H9 (cell line): ENCODE measurements at regions not wholly inside any gene's neighbourhood (a gene's known extent, or its start where the extent isn't known, plus 50 kb on each side); places are given as distances from the start of the nearest gene placed in this dataset.

Source experiments
- DNase-seq: peaks from one replicate; pipeline ENCODE4 v3.0.0-alpha.2; 2017
- H2AFZ ChIP-seq: one replicate; pipeline ENCODE4 v1.6.1; 2013; ENCODE audit warnings: mild to moderate bottlenecking, low read length, control low read depth, moderate library complexity
- H2AK5ac ChIP-seq: 2 replicates; pipeline ENCODE4 v1.6.1; 2013; ENCODE audit warnings: low read length, control low read depth, mixed read lengths; ENCODE audit not compliant: insufficient read length
- H2BK120ac ChIP-seq: one replicate; pipeline ENCODE4 v1.6.1; 2013; ENCODE audit warnings: low read depth, mild to moderate bottlenecking, low read length, control low read depth, inconsistent platforms; ENCODE audit not compliant: poor library complexity, severe bottlenecking
- H2BK12ac ChIP-seq: 2 replicates; pipeline ENCODE4 v1.6.1; 2013; ENCODE audit warnings: low read length, control low read depth, mixed read lengths, low read depth; ENCODE audit not compliant: insufficient read length
- H2BK15ac ChIP-seq: 2 replicates; pipeline ENCODE4 v1.6.1; 2013; ENCODE audit warnings: low read depth, low read length, control low read depth
- H2BK20ac ChIP-seq: one replicate; pipeline ENCODE4 v1.6.1; 2013; ENCODE audit warnings: low read depth, mild to moderate bottlenecking, low read length, control low read depth, inconsistent platforms; ENCODE audit not compliant: poor library complexity, severe bottlenecking
- H2BK5ac ChIP-seq: 2 replicates; pipeline ENCODE4 v1.6.1; 2013; ENCODE audit warnings: low read length, control low read depth, mixed read lengths; ENCODE audit not compliant: insufficient read length
- H3K14ac ChIP-seq: 2 replicates; pipeline ENCODE4 v1.6.1; 2013; ENCODE audit warnings: low read length, control low read depth; ENCODE audit not compliant: insufficient read depth
- H3K18ac ChIP-seq: 2 replicates; pipeline ENCODE4 v1.6.1; 2013; ENCODE audit warnings: low read depth, mild to moderate bottlenecking, mixed read lengths, low read length, control low read depth; ENCODE audit not compliant: insufficient read length
- H3K23ac ChIP-seq: 2 replicates; pipeline ENCODE4 v1.6.1; 2013; ENCODE audit warnings: low read length, control low read depth, mixed read lengths, low read depth; ENCODE audit not compliant: insufficient read length
- H3K23me2 ChIP-seq: 2 replicates; pipeline ENCODE4 v1.6.1; 2013; ENCODE audit warnings: low read depth, mild to moderate bottlenecking, mixed read lengths, low read length, control low read depth; ENCODE audit not compliant: insufficient read length, poor library complexity, severe bottlenecking
- H3K27ac ChIP-seq: 2 replicates; pipeline ENCODE4 v1.5.1; 2013; ENCODE audit warnings: low read length, control low read depth, mixed read lengths, low read depth; ENCODE audit not compliant: insufficient read length
- H3K27me3 ChIP-seq: 2 replicates; pipeline ENCODE4 v1.6.1; 2013; ENCODE audit warnings: low read length, control low read depth, inconsistent platforms; ENCODE audit not compliant: insufficient read depth
- H3K4ac ChIP-seq: 2 replicates; pipeline ENCODE4 v1.6.1; 2013; ENCODE audit warnings: low read depth, mild to moderate bottlenecking, control low read depth, inconsistent platforms, low read length, moderate library complexity
- H3K4me1 ChIP-seq: 2 replicates; pipeline ENCODE4 v1.6.1; 2013; ENCODE audit warnings: low read length, control low read depth, inconsistent platforms; ENCODE audit not compliant: insufficient read depth
- H3K4me2 ChIP-seq: 2 replicates; pipeline ENCODE4 v1.6.1; 2013; ENCODE audit warnings: low read length, control low read depth, mixed read lengths; ENCODE audit not compliant: insufficient read length, insufficient read depth
- H3K56ac ChIP-seq: 2 replicates; pipeline ENCODE4 v1.6.1; 2013; ENCODE audit warnings: low read depth, mild to moderate bottlenecking, mixed read lengths, low read length, control low read depth; ENCODE audit not compliant: insufficient read length
- H3K79me1 ChIP-seq: 2 replicates; pipeline ENCODE4 v1.6.1; 2013; ENCODE audit warnings: low read depth, mild to moderate bottlenecking, moderate library complexity, low read length, control low read depth, inconsistent platforms; ENCODE audit not compliant: insufficient read depth, poor library complexity, severe bottlenecking
- H3K79me2 ChIP-seq: 2 replicates; pipeline ENCODE4 v1.6.1; 2013; ENCODE audit warnings: low read length, control low read depth, inconsistent platforms; ENCODE audit not compliant: insufficient read depth
- H3K9ac ChIP-seq: 2 replicates; pipeline ENCODE4 v1.6.1; 2013; ENCODE audit warnings: low read length, control low read depth, mixed read lengths; ENCODE audit not compliant: insufficient read length; ENCODE audit errors: extremely low read depth
- H3K9me3 ChIP-seq: one replicate; pipeline ENCODE4 v1.6.1; 2013; ENCODE audit warnings: low read depth, low read length, inconsistent platforms; ENCODE audit not compliant: control insufficient read depth
- H3T11ph ChIP-seq: one replicate; pipeline ENCODE4 v1.6.1; 2013; ENCODE audit warnings: mild to moderate bottlenecking, low read length, control low read depth, inconsistent platforms
- H4K20me1 ChIP-seq: one replicate; pipeline ENCODE4 v1.6.1; 2013; ENCODE audit not compliant: control insufficient read depth, insufficient read length, insufficient read depth
- H4K5ac ChIP-seq: 2 replicates; pipeline ENCODE4 v1.6.1; 2013; ENCODE audit warnings: low read depth, mild to moderate bottlenecking, mixed read lengths, low read length, control low read depth; ENCODE audit not compliant: insufficient read length
- H4K8ac ChIP-seq: replicated peaks from 2 replicates; pipeline ENCODE4 v1.6.1; 2013; ENCODE audit warnings: low read length, control low read depth, mixed read lengths, low read depth; ENCODE audit not compliant: insufficient read length
- H4K91ac ChIP-seq: 2 replicates; pipeline ENCODE4 v1.6.1; 2013; ENCODE audit warnings: low read depth, mild to moderate bottlenecking, moderate library complexity, mixed read lengths, low read length, control low read depth; ENCODE audit not compliant: insufficient read length
- H3K27ac Mint-ChIP-seq, 3 experiments: 2 replicates in 2 of 3; 3 replicates in 1 of 3; pipeline ENCODE4 v1.8.0; 2020 to 2021; ENCODE audit warnings: mixed read lengths in 3 of 3, mild to moderate bottlenecking in 1 of 3, moderate library complexity in 1 of 3
- H3K27me3 Mint-ChIP-seq: 2 replicates; pipeline ENCODE4 v1.8.0; 2021; ENCODE audit warnings: low read depth, mild to moderate bottlenecking, moderate library complexity, mixed read lengths
- H3K36me3 Mint-ChIP-seq, 3 experiments: 2 replicates in 2 of 3; 3 replicates in 1 of 3; pipeline ENCODE4 v1.8.0; 2020 to 2021; ENCODE audit warnings: low read depth in 3 of 3, mixed read lengths in 3 of 3; ENCODE audit not compliant: insufficient read depth in 1 of 3
- H3K4me1 Mint-ChIP-seq, 2 experiments: 2 replicates each; pipeline ENCODE4 v1.8.0; 2020; ENCODE audit warnings: mixed read lengths in 2 of 2
- H3K4me3 Mint-ChIP-seq, 2 experiments: 2 replicates in 1 of 2; 3 replicates in 1 of 2; pipeline ENCODE4 v1.8.0; 2020 to 2021; ENCODE audit warnings: mild to moderate bottlenecking in 2 of 2, mixed read lengths in 2 of 2, moderate library complexity in 1 of 2
- H3K9me3 Mint-ChIP-seq, 2 experiments: 2 replicates in 1 of 2; 3 replicates in 1 of 2; pipeline ENCODE4 v1.8.0; 2020; ENCODE audit warnings: mild to moderate bottlenecking in 2 of 2, mixed read lengths in 2 of 2, moderate library complexity in 1 of 2
- WGBS: extraction: QIAGEN DNeasy Blood & Tissue Kit; methylation state at CpG from one replicate; pipeline ENCODE4 v1.1.7; 2013; ENCODE audit warnings: missing lambda C conversion rate, low lambda C conversion rate, mixed read lengths; ENCODE audit not compliant: insufficient read length; ENCODE audit errors: extremely low coverage; 5-methylcytosine and 5-hydroxymethylcytosine counted together
- TF ChIP-seq, protein P1 (sequence below): fragments of 200-600 bp; sonication (generic); conservative IDR thresholded peaks from 3 replicates; pipeline ENCODE4 v1.8.0; 2021; ENCODE audit warnings: antibody characterized with exemption, mild to moderate bottlenecking

GRCh38 chrX:26558719-26559386, 342.9 kb downstream of the MAGEB5 start:
- H3K4me2 ChIP-seq: no peak overlapping the region
- H2AFZ ChIP-seq: no peak overlapping the region
- no peaks in the 10 kb centered on the region for H3K79me1 ChIP-seq
- H3K4me3 Mint-ChIP-seq: no peak overlapping the region
- H4K20me1 ChIP-seq: no peaks in the 10 kb centered on the region
- H3K9me3 ChIP-seq: no peaks in the 10 kb centered on the region
- TF ChIP-seq, protein P1, sequence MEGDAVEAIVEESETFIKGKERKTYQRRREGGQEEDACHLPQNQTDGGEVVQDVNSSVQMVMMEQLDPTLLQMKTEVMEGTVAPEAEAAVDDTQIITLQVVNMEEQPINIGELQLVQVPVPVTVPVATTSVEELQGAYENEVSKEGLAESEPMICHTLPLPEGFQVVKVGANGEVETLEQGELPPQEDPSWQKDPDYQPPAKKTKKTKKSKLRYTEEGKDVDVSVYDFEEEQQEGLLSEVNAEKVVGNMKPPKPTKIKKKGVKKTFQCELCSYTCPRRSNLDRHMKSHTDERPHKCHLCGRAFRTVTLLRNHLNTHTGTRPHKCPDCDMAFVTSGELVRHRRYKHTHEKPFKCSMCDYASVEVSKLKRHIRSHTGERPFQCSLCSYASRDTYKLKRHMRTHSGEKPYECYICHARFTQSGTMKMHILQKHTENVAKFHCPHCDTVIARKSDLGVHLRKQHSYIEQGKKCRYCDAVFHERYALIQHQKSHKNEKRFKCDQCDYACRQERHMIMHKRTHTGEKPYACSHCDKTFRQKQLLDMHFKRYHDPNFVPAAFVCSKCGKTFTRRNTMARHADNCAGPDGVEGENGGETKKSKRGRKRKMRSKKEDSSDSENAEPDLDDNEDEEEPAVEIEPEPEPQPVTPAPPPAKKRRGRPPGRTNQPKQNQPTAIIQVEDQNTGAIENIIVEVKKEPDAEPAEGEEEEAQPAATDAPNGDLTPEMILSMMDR: no peak
- no peak overlapping the region for H3K9ac ChIP-seq
- no peak overlapping the region for H3K18ac ChIP-seq
- H3K4me1 Mint-ChIP-seq: peaks cover 0 to 4% of the 10 kb centered on the region in 2 experiments; a peak in 2 of 4 replicates
- H4K91ac ChIP-seq: no peak overlapping the region
- H3K23ac ChIP-seq: no peak overlapping the region
- H2BK12ac ChIP-seq: no peak overlapping the region
- no peaks in the 10 kb centered on the region for H3K27me3 Mint-ChIP-seq
- H3K4ac ChIP-seq: no peak overlapping the region
- H3K23me2 ChIP-seq: no peaks in the 10 kb centered on the region
- no CpG with 5 or more reads among the region's 29 CpGs for WGBS
- no peak overlapping the region for H4K5ac ChIP-seq
- H2AK5ac ChIP-seq: no peak overlapping the region
- no peak overlapping the region for H2BK5ac ChIP-seq
- H3K9me3 Mint-ChIP-seq: peaks cover 56 to 60% of the 10 kb centered on the region in 2 experiments
- H3K4me1 ChIP-seq: no peaks in the 10 kb centered on the region
- H3K56ac ChIP-seq: no peak overlapping the region
- no peak overlapping the region for H2BK15ac ChIP-seq
- H3K14ac ChIP-seq: no peak overlapping the region
- H3T11ph ChIP-seq: no peak overlapping the region
- H2BK20ac ChIP-seq: no peak overlapping the region
- H3K27ac ChIP-seq: no peak overlapping the region
- H3K27ac Mint-ChIP-seq: no peak overlapping the region
- H4K8ac ChIP-seq: no peak overlapping the region
- H2BK120ac ChIP-seq: no peak overlapping the region
- H3K27me3 ChIP-seq: no peaks in the 10 kb centered on the region
- H3K36me3 Mint-ChIP-seq: peaks cover 0 to 6% (median 5%) of the 10 kb centered on the region in 3 experiments; a peak in 2 of 7 replicates
- DNase-seq: no peak
- H3K79me2 ChIP-seq: no peaks in the 10 kb centered on the region
